HK-2 (cell line): ENCODE measurements at regions not wholly inside any gene's neighbourhood (a gene's known extent, or its start where the extent isn't known, plus 50 kb on each side); places are given as distances from the start of the nearest gene placed in this dataset.

ENCODE experiments used
- DNase-seq: peaks from one replicate; pipeline ENCODE4 v3.0.0-alpha.2; 2018; ENCODE audit not compliant: unreplicated experiment

DNA sequence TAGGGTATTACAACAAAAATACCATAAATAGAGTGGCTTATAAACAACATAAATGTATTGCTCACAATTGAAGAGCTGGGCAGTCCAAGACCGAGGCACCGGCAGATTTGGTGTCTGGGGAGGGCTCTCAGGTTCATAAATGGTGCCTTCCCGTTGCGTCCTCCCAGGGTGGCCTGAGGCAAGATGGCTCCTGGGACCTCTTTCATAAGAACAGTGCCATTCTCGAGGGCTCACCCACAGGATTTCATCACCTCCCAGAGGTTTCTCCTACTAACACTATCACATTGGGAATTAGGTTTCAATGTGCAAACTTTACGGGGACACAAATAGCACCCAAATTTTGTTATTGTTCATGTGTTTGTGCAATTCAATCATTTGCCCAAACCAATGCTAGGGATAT is 793.5 kb upstream of the HS6ST1 start:
- no peak for DNase-seq

DNA sequence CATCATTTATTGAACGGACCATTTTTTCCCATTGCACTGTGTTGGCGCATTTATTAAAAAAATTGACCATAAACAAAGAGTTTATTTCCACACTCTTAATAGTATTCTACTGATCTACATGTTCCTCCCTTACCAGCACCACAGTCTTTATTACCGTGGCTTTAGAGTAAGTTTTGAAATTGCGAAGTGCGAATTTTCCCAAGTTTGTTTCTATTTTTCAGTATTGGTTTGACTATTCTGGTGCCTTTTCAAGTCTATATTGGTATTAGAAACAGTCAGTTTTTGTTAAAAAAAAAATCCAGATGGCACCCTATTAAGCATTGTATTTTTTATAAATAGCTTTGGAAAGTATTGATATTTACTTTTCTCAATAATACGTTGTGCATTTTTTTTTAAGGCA is 795.1 kb upstream of the HS6ST1 start:
- no peak for DNase-seq

DNA sequence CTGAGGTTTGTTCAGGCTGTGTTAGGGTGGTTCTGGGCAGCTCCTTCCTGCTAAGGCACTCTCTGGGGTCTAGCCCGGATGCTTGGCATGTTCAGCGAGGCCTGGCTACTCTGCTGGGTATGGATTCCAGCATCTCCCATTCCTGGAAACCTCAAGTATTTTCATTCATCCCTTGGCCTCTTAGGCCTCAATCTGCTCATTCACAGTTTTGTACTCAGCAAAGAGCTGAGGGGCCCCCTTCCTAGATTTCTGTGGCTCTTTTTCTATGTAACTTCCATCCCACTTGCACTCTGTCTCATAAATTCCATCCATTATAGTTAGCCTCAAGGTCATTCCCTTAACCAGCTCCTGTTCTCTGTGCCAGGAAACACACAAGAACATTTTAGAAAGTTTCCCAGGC is 798.8 kb upstream of the HS6ST1 start:
- no peak for DNase-seq

DNA sequence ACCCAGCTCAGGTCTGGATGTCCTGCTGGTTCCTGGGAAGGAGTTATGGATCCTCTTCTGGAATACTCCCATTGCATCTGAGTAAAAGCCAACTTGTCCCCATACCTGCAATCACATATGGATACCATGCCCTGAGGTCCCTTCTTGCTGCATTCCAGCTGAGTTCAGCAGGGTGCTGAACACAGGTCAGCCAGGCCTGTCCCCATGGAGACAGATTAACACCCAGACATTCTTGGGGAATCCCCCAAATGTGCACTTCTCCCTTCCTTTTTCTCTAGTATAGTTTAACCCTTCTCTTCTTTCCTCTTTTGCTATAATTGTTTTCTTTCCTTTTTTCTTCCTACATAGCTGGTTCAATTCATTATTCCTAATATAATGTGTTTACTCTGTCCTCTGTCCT is 799.6 kb upstream of the HS6ST1 start:
- no peak for DNase-seq

DNA sequence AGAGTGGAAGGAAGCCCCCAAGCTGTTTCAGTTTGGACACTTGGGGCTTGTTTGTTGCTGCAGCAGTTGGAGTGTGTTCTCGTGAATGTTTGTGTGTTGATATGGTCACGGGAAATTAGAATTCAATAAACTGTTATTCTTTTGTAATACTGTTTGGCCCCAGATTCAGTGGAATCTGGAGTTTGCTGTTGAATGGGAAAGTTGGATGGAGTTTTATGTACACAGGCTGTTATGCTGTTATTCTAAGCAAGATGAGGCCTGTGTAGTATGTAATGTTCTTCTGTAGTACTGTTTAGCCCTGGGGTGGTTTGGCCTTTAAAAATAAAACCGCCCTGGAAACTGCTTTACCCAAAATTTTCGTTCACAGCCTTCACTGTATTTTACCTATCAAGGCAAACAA is 810.4 kb upstream of the HS6ST1 start:
- no peak for DNase-seq

DNA sequence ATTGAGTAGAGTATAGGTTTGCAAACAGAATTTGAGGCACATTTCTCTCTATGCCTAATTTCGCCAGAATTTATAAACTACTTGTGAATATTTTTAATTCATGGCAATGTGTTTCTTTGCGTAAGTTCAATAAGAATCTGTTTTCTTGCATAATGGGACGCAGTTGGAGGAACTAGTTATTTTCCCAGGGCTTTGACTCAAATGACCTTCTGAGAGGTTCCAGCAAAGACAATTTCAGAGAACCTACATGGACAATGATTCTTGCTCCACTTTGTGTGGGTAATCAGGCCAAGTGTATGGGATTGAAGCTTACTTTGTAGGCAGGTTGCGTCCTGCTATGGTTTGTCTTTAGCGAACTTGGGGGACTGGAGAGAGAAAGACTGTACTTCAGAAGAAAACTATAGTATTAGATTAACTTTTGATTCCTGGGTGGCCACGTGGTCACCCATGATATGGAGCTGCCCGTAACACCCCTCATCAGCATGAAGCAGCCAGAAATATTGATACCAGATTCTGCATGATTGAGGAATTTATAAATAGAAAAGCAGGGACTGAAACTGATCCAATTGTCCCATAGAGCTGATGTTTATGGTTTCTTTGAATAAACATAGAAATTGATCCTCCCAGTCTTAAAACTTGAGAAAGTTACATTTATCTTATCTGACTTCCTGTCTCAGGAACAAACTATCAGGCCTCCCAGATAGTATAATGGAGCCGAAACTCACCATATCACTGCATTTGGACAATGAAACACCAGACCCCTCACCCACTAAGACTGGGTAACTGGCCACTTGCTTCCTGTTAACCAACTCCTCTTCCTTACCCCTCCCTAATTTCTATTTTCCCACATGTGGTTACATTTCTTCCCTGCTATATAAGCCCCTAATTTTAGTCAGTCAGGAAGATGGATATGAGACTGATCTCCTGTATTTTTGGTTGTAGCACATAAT is 815.3 kb upstream of the HS6ST1 start:
- DNase-seq, result no peak

DNA sequence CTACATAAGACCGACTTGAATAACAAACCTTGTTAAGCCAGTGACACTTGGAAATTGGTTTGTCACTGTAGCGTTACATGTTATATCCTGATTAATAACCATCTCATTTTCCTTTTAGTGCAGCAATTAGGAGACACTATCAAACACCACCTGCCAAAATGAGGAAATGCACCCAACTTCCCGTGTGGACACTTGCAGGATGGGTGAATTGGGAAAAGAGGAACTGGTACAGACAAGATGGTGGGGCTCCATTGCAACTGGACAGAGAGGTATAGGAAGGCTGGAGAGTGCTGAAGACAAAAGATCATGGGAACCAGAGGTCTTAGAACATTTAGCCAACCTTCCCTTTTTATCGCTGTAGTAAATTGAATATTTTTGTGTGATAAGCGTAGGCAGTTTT is 816.3 kb upstream of the HS6ST1 start:
- DNase-seq, result no peak

DNA sequence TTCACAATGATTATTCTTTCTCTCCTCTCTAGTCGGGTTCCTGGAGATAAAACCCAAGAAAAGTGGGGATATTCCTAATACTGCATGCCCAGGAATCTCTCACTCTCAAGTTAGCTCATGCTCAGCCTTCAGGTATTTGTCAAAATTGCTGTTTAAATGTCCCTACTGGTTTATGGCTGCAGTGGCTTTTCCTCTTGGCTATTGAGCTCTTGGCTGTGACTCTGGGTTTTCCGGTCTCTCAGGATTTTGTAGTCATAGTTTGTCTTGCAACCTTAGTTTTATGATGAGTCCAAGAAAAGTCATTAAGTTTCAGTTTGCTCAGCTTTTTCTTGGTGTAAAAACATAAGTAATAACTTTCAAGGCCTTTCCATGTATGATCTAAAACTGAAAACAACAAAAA is 820.7 kb upstream of the HS6ST1 start:
- no peak for DNase-seq

DNA sequence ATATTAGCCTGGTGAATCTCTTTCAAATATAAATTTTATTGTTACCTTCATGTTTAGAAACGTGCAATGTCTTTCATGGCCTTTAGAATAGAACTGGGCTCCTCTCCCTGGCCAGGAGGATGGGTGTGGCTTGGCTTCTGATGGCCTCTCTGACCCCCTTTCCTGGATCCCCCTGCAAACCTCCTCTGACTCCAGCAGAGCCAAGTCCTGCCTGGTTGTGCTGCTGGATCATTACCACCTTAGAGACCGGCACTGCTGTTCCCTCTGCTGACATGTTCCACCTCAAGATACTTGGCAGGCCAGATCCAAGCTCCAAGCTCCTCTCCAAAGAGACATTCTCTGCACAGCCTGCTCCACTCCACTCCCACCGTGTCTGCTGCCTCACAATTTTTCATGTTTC is 823.8 kb upstream of the HS6ST1 start:
- DNase-seq, result no peak

DNA sequence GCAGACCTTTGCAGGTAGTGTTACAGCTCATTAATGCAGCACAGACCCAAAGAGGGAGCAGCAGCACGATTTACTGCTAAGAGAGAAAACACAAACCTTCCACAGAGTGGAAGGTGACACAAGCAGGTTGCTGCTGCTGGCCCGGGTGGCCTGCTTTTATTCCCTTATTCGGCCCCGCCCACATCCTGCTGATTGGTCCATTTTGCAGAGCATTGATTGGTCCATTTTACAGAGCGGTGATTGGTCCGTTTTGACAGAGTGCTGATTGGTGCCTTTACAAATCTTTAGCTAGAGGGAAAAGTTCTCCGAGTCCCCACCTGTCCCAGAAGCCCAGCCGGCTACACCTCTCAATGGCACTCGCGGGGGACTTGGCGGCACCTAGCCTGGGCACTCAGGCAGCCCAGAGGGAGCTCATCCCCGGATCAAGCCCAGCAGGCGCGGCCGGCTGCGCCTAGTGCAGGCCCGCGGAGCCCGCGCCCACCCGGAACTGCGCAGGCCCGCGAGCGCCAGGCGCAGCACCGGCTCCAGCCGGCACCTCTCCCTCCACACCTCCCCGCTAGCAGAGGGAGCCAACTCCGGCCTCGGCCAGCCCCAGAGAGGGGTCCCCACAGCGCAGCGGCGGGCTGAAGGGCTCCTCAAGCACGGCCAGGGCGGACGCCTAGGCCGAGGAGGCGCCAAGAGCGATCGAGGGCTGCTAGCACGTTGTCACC is 825.6 kb upstream of the HS6ST1 start:
- DNase-seq, result no peak

DNA sequence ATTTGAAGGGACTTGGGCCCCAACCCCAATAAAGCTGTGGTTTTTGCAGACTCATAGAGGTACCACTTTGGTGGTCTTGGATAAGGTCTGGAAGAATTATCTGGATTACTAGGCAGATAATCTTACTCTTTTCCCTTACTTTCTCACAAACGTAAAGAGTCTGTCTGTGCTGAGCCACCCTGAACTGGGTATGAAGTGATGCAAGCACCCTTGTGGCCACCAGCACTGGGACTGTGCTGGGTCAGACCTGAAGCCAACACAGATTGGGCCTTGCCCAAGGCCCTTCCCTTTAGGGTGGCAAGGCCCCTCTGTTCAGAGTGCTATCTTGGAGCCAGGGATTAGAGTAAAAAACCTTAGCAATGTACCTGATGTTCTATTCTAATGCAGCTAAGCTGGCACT is 827.0 kb upstream of the RAB6C start:
- no peak for DNase-seq

DNA sequence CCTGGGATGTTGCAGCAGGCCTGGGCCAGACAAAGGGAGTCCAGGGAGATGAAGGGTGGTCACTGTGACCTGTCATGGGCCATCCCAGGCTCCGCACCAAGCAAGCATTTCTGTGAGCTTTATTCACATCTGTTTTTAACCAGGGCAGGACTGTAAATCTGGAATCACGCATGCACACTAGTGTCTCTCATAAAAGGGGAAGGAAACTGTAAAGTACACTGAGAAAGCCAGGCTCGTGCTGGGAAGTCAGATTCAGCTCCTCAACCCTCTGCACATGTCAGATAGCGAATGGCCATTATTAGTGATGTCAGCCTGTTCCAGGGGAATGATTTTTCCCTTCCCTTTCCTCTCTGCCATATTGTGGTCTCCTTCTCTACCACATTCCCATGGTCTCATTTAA is 818.6 kb upstream of the RAB6C start:
- no peak for DNase-seq

DNA sequence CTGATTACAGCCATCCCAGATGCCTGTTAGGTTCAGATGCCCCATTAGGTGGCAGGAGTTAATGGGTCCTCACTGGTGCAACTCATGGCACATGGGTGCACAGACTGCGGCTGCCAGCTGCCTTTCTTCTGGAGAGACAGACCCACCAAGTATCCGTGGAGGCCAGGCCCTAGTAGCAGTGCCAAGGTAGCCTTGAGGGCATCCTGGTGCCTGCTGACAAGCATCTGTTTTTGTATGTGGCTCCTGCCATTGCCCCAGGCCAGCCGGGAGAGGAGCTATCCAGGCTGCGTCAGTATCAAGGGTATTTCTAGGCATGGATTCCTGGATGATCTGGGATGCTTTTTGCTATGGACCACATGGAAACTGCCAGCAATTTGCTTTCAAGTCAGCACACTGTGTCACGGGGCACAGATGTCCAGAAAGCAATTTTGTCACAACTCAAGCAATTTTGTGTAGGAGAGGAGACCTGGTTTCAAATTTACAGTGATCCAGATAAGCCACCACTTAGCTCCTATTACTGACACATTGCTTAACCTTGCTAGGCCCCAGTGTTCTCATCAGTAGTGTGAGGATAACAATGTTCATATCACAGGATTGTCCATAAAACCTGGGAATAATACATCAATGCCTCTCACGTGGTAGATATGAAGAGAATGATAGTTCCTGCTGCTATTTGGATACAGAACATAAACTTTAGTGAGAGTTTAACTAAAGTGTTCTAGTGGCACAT is 815.1 kb upstream of the RAB6C start:
- no peak for DNase-seq

DNA sequence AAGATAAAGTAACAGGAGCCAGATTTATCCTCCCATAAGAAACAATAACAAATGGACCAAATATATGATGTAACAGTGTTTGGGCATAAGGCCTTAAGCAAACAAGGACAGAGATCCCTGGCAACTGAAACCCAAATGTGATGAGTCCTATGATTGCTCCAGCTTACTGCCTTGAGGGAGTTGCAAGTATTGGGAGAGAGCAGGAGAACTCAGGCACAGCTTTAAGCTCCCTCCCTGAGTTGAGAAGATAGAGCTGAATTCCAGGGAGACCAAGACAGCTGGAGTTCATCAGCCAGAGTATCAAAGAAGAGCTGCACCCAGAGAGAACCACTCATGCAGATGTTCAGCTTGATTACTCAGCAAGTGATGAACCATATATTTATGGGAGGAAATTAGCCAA is 814.5 kb upstream of the RAB6C start:
- DNase-seq, result no peak

DNA sequence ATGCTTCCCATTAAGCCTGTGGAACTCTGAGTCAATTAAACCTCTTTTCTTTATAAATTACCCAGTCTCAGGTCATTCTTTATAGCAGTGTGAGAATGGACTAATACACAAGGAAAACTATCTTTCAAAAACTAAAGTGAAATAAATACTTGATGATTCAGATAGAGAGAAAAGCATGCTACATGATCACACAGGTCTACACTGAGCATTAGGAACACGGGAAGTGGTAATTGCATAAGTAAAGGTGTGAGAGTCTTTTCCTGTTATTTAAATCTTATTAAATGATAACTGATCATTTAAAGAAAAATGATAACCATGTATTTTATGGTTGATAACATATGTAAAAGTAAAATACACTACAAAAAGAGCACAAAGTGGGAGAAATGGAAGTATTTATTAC is 812.0 kb upstream of the RAB6C start:
- no peak for DNase-seq

DNA sequence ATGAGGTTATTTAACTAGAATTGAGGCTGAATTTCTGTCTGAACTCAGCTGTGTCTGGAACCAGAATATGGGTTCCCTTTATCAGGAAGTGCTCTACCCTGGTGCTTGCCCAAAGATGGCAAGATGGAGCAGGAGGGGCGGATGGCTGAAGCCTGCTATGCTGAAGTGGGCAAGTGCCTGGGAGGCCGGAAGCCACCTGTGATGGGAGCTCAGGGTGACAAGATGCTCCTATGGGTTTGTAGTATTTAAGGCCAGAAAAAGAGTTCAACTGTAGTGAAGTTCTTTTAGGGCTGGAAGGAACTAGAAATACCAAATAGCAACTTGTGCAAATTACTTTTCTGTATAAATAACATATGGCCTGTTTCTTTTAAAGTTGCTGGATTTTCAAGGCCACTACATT is 808.9 kb upstream of the RAB6C start:
- DNase-seq, result no peak

DNA sequence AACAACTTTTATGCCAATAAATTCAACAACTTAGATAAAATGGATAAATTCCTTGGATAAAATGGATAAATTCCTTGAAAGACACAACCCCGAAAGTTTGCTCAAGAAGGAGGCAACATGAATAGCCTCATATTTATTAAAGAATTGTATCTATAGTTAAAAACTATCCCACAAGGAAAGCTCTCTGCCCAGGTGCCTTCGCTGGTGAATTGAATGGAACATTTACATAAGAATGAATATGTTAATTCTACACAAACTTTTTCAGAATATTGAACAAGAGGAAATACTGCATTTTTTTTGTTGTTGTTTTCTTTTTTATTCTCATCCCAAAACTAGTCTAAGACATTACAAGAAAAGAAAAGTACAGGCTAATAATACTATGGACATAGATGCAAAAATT is 805.3 kb upstream of the RAB6C start:
- no peak for DNase-seq

DNA sequence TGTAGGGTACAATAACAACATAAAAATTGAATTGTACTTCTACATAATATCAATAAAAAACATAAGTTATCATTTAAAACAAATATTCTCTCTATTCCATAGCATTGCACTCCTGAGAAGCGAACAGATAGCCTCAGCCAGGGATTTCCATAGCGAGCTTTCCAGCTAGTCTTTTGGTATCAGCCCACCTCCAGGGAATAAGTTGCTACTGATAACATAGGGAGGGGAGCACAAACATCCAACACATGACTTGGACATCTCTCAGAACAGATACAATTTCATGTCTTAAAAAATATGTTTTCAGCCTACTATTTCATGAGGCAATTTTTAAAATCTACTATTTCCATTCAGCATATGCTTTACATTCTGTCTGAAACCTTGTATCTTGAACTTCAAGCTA is 804.4 kb upstream of the RAB6C start:
- DNase-seq, result no peak

DNA sequence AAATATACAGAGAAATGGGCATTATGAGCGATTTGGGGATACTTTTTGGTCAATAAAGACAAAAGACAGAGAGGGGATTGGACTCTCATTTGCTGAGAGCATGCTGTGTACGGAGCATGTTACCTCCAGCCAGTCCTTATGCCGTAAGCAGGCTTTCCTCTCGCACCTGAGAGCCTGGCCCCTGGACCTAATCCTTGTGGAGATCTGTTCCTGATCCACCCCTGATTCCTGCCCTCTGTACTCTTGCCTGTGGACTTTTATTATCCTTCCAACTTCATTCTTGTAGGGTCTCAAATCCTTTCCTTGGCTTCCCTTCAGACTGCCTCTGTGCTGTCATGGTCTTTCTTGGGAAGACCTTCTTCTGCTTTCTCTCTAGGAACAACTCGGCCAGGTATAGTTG is 803.1 kb upstream of the RAB6C start:
- DNase-seq, result no peak

DNA sequence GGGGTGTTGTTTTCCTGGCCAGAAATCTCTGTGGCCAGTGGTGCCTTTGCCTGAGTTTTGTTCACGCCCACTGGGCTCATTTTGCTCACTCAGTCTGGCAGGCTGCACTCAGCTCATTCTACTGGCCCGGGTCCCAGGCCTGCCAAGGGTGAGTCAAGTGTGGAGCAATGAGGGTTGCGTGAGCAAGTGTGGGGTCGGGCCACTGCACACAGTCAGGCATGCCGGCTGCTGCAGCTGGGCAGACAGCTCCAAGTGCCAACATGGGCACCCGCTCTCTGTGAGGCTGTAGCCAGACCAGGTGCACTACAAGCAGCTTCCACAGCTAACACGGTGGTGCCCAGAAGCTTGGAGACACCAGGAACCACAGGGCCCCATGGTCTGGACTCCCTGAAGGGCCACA is 801.1 kb upstream of the RAB6C start:
- no peak for DNase-seq

DNA sequence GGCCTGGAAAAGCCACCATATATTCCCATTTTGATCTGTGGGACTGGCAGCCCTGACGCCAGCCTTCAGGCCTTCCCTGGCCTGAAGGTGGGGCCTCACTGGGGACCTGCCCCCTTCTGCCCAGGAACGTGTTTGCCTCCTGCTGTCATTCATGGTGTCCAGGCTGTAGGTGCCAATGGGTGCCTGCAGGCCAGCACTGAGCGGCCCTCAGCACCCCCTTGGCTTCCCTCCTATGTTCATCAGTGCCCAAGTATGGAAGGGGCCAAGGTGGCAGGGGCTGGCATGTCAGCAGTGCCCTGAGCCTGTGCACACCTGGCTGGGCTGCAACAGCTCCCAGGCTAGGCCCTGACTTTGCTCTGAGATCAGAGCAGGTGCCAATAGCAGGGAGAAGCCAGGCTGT is 800.3 kb upstream of the RAB6C start:
- no peak for DNase-seq

DNA sequence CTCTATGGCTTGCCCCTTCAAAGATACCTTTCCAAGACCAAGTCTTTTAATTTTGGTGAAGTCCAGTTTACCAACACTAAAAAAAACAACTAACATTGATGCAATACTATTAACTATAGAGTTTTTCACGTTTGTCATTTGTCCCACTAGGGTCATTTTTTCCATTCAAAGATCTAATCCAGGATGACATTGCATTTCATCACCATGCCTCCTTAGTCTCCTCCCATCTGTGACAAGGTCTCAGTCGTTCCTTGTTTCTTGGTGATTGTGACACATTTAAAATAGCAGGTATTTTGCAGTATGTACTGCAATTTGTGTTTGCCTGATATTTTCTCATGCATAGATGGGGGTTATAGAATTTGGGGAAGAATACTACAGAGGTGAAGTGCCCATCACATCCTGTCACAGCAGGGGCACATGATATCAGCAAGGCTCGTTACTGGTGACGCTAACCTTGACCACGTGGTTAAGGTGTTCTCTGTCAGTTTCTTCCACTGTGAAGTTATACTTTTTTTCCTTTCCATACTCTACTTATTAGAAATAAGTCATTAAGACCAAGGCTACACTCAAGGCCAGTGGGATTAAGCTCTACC is 799.2 kb upstream of the RAB6C start:
- no peak for DNase-seq
